ENCODE measurements at regions not wholly inside any gene's neighbourhood (a gene's known extent, or its start where the extent isn't known, plus 50 kb on each side); places are given as distances from the start of the nearest gene placed in this dataset.

GRCh38 chr12:67028529-67028928 lies 240.6 kb upstream of the CAND1 start:
- TF ChIP-seq, protein P1, sequence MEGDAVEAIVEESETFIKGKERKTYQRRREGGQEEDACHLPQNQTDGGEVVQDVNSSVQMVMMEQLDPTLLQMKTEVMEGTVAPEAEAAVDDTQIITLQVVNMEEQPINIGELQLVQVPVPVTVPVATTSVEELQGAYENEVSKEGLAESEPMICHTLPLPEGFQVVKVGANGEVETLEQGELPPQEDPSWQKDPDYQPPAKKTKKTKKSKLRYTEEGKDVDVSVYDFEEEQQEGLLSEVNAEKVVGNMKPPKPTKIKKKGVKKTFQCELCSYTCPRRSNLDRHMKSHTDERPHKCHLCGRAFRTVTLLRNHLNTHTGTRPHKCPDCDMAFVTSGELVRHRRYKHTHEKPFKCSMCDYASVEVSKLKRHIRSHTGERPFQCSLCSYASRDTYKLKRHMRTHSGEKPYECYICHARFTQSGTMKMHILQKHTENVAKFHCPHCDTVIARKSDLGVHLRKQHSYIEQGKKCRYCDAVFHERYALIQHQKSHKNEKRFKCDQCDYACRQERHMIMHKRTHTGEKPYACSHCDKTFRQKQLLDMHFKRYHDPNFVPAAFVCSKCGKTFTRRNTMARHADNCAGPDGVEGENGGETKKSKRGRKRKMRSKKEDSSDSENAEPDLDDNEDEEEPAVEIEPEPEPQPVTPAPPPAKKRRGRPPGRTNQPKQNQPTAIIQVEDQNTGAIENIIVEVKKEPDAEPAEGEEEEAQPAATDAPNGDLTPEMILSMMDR (IDR thresholded peaks at IDR 0.05): no peak
- TF ChIP-seq POLR2A (IDR thresholded peaks at IDR 0.05): no peak
